Effector memory CD8-positive, alpha-beta T cell (primary cell): ENCODE measurements at regions not wholly inside any gene's neighbourhood (a gene's known extent, or its start where the extent isn't known, plus 50 kb on each side); places are given as distances from the start of the nearest gene placed in this dataset.
A peak's percentile ranks its signal among the peaks of the same experiment; 100 is the strongest.
"Not testable (repeated sequence)": the region's sequence is repeated elsewhere in the genome, so short reads cannot be mapped to it uniquely, and the experiment has no call there.

Source experiments
- ATAC-seq: fragments of 150-1000 bp; cut with Tn5 transposase; replicated peaks from 2 replicates; pipeline ENCODE4 v1.10.0; 2021; ENCODE audit warnings: mild to moderate bottlenecking, moderate library complexity
- DNase-seq, 3 experiments: peaks; one replicate each; pipeline ENCODE4 v3.0.0; 2021
- H3K27ac Mint-ChIP-seq, 2 donors: one replicate each; pipeline ENCODE4 v1.8.0; 2022; ENCODE audit warnings: mild to moderate bottlenecking in 2 of 2, mixed read lengths in 2 of 2, moderate library complexity in 2 of 2
- H3K27me3 Mint-ChIP-seq, 2 donors: one replicate each; pipeline ENCODE4 v1.8.0; 2022; ENCODE audit warnings: mixed read lengths in 2 of 2
- H3K36me3 Mint-ChIP-seq: one replicate; pipeline ENCODE4 v1.8.0; 2022; ENCODE audit warnings: mild to moderate bottlenecking, moderate library complexity, mixed read lengths; ENCODE audit not compliant: insufficient read depth
- H3K4me1 Mint-ChIP-seq, 2 donors: one replicate each; pipeline ENCODE4 v1.8.0; 2022; ENCODE audit warnings: low read depth in 2 of 2, mixed read lengths in 2 of 2
- H3K4me3 Mint-ChIP-seq, 2 donors: one replicate each; pipeline ENCODE4 v1.8.0; 2022; ENCODE audit warnings: mild to moderate bottlenecking in 2 of 2, mixed read lengths in 2 of 2, moderate library complexity in 2 of 2
- H3K9me3 Mint-ChIP-seq, 2 donors: one replicate each; pipeline ENCODE4 v1.8.0; 2022; ENCODE audit warnings: mixed read lengths in 2 of 2

DNA sequence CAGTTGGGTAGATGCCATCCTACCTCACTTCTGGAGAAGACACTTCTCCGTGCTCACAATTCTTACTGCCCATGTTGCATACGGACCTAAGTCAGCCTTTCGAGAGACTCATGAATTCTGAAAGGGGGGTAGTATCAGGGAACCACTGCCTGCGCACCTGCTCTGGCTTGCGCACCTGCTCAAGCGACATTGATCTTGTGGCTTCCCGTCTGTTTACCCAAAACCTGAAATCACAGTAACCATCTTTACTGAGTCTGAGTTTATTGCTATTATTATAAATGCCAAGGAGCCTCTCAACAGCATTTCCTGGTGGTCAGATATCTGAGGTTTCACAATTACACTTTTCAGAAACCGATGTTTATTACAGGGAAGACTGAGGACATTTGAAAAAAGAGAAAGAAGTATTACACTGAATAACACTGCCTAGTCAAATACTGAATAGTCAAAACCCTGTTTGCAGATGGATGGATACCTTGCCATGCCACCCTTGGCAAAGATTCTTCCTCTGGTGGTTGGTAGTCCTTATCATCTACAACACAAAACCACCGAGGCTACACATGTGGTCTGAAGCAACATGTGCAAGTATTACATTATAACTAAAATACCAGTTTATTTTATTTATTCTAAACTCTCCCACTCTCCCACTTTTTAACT is 208.7 kb downstream of the SIPA1L2 start:
- DNase-seq: no peak
- H3K27me3 Mint-ChIP-seq: no peaks in the 10 kb centered on the region
- H3K27ac Mint-ChIP-seq: peak overlapping the region in 1 of 2 donors; percentile 17
- no peaks in the 10 kb centered on the region for H3K9me3 Mint-ChIP-seq
- no peak for ATAC-seq
- peaks cover 3% of the 10 kb centered on the region for H3K36me3 Mint-ChIP-seq
- H3K4me1 Mint-ChIP-seq: peaks cover 0 to 5% of the 10 kb centered on the region in 2 donors
- H3K4me3 Mint-ChIP-seq: no peak overlapping the region

GRCh38 chr1:232417636-232418248 is 212.2 kb downstream of the SIPA1L2 start:
- Mint-ChIP-seq H3K27me3 (peaks cover 0 to 5% of the 10 kb centered on the region in 2 donors), H3K4me3 (no peak overlapping the region), H3K9me3 (no peaks in the 10 kb centered on the region), H3K36me3 (peaks cover 3% of the 10 kb centered on the region), H3K27ac (no peak overlapping the region), H3K4me1 (peaks cover 0 to 6% of the 10 kb centered on the region in 2 donors)
- ATAC-seq: no peak
- no peak for DNase-seq

GRCh38 chr1:232416026-232416568 is 213.8 kb downstream of the SIPA1L2 start:
- Mint-ChIP-seq H3K4me1 (peaks cover 0 to 2% of the 10 kb centered on the region in 2 donors), H3K27ac (no peak overlapping the region), H3K4me3 (no peak overlapping the region), H3K9me3 (no peaks in the 10 kb centered on the region), H3K27me3 (peaks cover 0 to 9% of the 10 kb centered on the region in 2 donors), H3K36me3 (peaks cover 3% of the 10 kb centered on the region)
- DNase-seq (no peak), ATAC-seq (no peak)

DNA sequence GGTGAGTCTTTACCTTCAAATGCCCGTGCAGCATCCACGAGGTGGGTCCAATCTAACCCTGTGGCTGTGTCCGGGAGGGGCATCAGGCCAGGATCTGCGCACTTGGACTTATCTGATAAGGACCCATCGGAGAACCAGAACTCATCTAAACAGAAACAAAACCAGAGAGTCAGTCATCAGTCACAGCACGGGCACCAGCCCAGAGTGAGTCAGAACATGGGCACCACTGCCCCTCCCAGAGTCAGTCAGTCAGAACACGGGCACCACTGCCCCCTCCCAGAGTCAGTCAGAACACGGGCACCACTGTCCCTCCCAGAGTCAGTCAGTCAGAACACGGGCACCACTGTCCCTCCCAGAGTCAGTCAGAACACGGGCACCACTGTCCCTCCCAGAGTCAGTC is 214.5 kb downstream of the SIPA1L2 start:
- not testable (repeated sequence) for DNase-seq, ATAC-seq, H3K4me1 Mint-ChIP-seq, H3K36me3 Mint-ChIP-seq, H3K27me3 Mint-ChIP-seq, H3K27ac Mint-ChIP-seq, H3K9me3 Mint-ChIP-seq, H3K4me3 Mint-ChIP-seq

DNA sequence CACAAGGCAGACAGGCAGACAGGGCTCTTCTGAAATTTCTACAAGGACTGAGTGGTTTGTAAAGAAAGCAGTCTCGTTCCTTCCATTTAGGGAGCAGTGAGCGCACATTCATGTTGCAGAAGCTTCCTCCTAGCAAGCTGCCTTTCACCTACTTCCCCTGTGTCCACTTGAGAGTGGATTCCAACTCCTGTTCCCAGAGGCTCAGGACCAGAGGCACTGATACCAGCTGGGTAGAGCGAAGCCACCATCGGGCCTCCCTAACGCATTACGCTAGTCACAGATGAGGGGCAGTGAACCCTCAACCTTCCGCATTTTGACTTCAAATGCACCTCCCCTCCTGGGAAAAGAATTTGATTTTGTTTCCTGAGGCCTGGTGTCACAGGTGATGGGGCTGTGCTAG is 215.8 kb downstream of the SIPA1L2 start:
- no peak overlapping the region for H3K27ac Mint-ChIP-seq
- peaks cover 0 to 1% of the 10 kb centered on the region in 2 donors for H3K4me1 Mint-ChIP-seq
- ATAC-seq (no peak), DNase-seq (no peak)
- no peak overlapping the region for H3K4me3 Mint-ChIP-seq
- H3K9me3 Mint-ChIP-seq: no peaks in the 10 kb centered on the region
- peaks cover 3% of the 10 kb centered on the region for H3K36me3 Mint-ChIP-seq
- peaks cover 0 to 9% of the 10 kb centered on the region in 2 donors for H3K27me3 Mint-ChIP-seq

GRCh38 chr1:232413674-232414073 is 216.3 kb downstream of the SIPA1L2 start:
- Mint-ChIP-seq H3K4me1 (peaks cover 0 to 1% of the 10 kb centered on the region in 2 donors), H3K4me3 (no peak overlapping the region), H3K36me3 (peaks cover 3% of the 10 kb centered on the region), H3K27ac (no peak overlapping the region), H3K27me3 (peaks cover 0 to 9% of the 10 kb centered on the region in 2 donors), H3K9me3 (no peaks in the 10 kb centered on the region)
- DNase-seq (no peak), ATAC-seq (no peak)

GRCh38 chr1:232409584-232409983 is 220.3 kb downstream of the SIPA1L2 start:
- Mint-ChIP-seq H3K27ac (no peak overlapping the region), H3K9me3 (no peaks in the 10 kb centered on the region), H3K4me3 (no peak overlapping the region), H3K36me3 (no peaks in the 10 kb centered on the region), H3K27me3 (peaks cover 0 to 4% of the 10 kb centered on the region in 2 donors), H3K4me1 (peaks cover 0 to 1% of the 10 kb centered on the region in 2 donors)
- ATAC-seq (no peak), DNase-seq (no peak)

GRCh38 chr1:232407120-232407519 is 222.8 kb downstream of the SIPA1L2 start:
- no peak overlapping the region for H3K27ac Mint-ChIP-seq
- H3K4me3 Mint-ChIP-seq: no peak overlapping the region
- no peaks in the 10 kb centered on the region for H3K4me1 Mint-ChIP-seq
- H3K36me3 Mint-ChIP-seq: peaks cover 6% of the 10 kb centered on the region
- DNase-seq (no peak), ATAC-seq (no peak)
- H3K27me3 Mint-ChIP-seq: peaks cover 0 to 4% of the 10 kb centered on the region in 2 donors
- H3K9me3 Mint-ChIP-seq: no peaks in the 10 kb centered on the region

DNA sequence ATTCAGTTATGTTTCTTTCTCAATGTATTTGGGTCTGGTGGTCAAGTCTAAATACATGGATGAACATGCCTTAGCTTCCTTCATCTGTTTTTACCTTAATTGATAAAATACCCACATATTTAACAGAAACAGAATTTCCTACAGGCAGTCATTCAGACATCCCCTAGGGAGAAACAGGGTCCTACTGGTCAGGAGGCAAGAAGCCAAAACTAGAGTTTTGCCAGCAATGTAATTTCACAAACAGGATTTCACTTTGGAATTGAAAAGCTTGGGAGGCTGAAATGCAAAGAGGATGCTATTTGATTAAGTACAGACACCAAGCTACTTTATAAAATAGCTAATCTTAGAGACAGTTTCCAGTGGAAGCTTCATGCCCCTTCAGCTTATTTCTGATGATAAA is 224.2 kb downstream of the SIPA1L2 start:
- Mint-ChIP-seq H3K36me3 (peaks cover 6% of the 10 kb centered on the region), H3K27ac (no peak overlapping the region), H3K9me3 (no peaks in the 10 kb centered on the region), H3K4me3 (no peak overlapping the region), H3K27me3 (no peaks in the 10 kb centered on the region), H3K4me1 (no peaks in the 10 kb centered on the region)
- ATAC-seq: no peak
- DNase-seq: no peak

DNA sequence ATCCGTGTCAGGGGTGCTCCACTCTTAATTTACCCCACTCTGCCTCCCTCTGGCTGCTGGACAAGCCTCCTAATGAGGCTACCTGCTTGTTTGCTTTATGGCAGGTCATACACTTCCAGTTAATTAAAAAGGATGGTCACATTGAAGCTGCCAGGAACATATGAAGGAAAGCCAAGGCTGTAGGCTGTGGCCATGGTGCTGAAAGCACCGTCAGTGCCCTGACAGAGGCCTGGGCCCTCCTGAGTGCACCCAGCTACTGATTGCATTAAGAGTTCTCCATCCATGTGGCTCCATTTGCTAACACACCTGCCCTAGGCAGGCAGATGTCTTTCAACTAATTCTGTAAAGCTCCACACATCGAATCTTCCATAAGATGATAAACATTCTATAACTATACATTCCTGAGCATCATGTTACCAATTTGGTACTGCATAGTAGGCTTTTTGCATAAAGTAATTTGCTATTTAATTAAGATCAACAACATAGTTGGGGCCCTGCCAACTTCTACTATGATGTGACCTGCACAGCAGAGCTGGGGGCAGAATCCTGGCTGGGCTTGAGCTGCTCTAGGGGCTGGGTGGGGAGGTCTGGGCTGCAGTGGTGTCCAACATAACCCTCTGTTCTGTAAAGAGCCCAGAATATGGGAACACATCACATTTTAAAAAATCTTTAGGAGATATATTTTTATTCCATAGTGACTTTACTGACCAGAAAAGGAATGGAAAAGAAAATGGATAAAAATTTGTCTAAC is 224.8 kb downstream of the SIPA1L2 start:
- no peak for ATAC-seq
- H3K27ac Mint-ChIP-seq: no peak overlapping the region

DNA sequence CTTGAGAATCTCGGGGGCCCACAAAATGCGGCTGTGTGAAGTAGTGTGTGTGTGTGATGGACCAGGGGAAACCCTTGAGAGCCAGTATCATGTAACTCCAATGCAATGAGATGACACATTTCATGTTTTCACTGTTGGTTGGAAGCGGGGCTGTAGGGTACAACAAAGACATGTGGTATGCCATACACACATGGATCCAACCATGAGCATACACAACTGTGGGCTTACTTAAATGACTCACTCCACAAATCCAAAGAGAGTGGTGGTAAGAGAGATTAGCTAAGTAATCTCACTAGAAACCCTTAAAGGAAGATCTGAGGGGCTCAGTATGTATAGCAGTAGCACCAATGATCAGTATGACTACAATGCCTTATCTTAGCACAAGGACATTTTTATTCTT is 225.7 kb downstream of the SIPA1L2 start:
- no peak for DNase-seq
- Mint-ChIP-seq H3K27ac (no peak overlapping the region), H3K4me1 (no peaks in the 10 kb centered on the region), H3K27me3 (no peaks in the 10 kb centered on the region), H3K4me3 (no peak overlapping the region), H3K9me3 (no peaks in the 10 kb centered on the region), H3K36me3 (peaks cover 6% of the 10 kb centered on the region)
- no peak for ATAC-seq

More for the DNA sequence above, 224.8 kb downstream of the SIPA1L2 start:
- Mint-ChIP-seq H3K4me1 (no peaks in the 10 kb centered on the region), H3K36me3 (peaks cover 6% of the 10 kb centered on the region), H3K4me3 (no peak overlapping the region), H3K27me3 (no peaks in the 10 kb centered on the region), H3K9me3 (no peaks in the 10 kb centered on the region)
- no peak for DNase-seq

GRCh38 chr1:232403017-232403714 is 226.8 kb downstream of the SIPA1L2 start:
- Mint-ChIP-seq H3K27me3 (no peaks in the 10 kb centered on the region), H3K4me1 (peaks cover 2 to 6% of the 10 kb centered on the region in 2 donors), H3K27ac (no peak overlapping the region), H3K4me3 (no peak overlapping the region), H3K36me3 (peaks cover 9% of the 10 kb centered on the region), H3K9me3 (no peaks in the 10 kb centered on the region)
- ATAC-seq (no peak), DNase-seq (no peak)

- no peaks in the 10 kb centered on the region for H3K9me3 Mint-ChIP-seq
- H3K27ac Mint-ChIP-seq: no peak overlapping the region
- H3K4me1 Mint-ChIP-seq: peaks cover 2 to 14% of the 10 kb centered on the region in 2 donors
- no peaks in the 10 kb centered on the region for H3K27me3 Mint-ChIP-seq
- peak overlapping the region in 1 of 2 donors; percentile 4 for H3K4me3 Mint-ChIP-seq
- ATAC-seq (peak; percentile 57), DNase-seq (no peak)
- H3K36me3 Mint-ChIP-seq: peaks cover 9% of the 10 kb centered on the region
Measured at GRCh38 chr1:232398823-232399222, 231.1 kb downstream of the SIPA1L2 start.
